Panc1 (cell line): ENCODE measurements at regions not wholly inside any gene's neighbourhood (a gene's known extent, or its start where the extent isn't known, plus 50 kb on each side); places are given as distances from the start of the nearest gene placed in this dataset.
A peak's percentile ranks its signal among the peaks of the same experiment; 100 is the strongest.

ENCODE experiments used
- ATAC-seq: fragments of 200-7000 bp; cut with Tn5 transposase; 2 replicates; pipeline ENCODE4 v1.9.1; 2020; ENCODE audit warnings: mild to moderate bottlenecking, moderate library complexity
- BruUV-seq: library from RNA; stranded (reverse); fragments of 400-500 nt; replicated peaks from 2 replicates; lab custom pipeline; 2021; lab: Mats Ljungman, UMichigan
- CTCF ChIA-PET: fragments of 300-600 bp; sonication (Branson Sonifier 250); formaldehyde crosslinking; loops from one replicate; lab custom pipeline; 2022; ENCODE audit warnings: antibody characterized with exemption; lab: Charles Lee
- POLR2A ChIA-PET: fragments of 300-600 bp; sonication (Branson Sonifier 250); formaldehyde crosslinking; loops from one replicate; lab custom pipeline; 2022; ENCODE audit warnings: antibody characterized with exemption; lab: Charles Lee
- DNase-seq: peaks from one replicate; pipeline ENCODE4 v3.0.0-alpha.2; 2010; ENCODE audit warnings: low read depth, low spot score
- H3K27ac ChIP-seq: 2 replicates; pipeline ENCODE4 v1.5.1; 2011; ENCODE audit warnings: mild to moderate bottlenecking, low read length, inconsistent platforms
- H3K27me3 ChIP-seq: fragments of 200-500 bp; sonication (Bioruptor generic); 2 replicates; pipeline ENCODE4 v1.6.0; 2014; ENCODE audit warnings: low read length, inconsistent platforms; ENCODE audit not compliant: control insufficient read depth, insufficient read depth
- H3K36me3 ChIP-seq: fragments of 200-500 bp; sonication (Bioruptor generic); 2 replicates; pipeline ENCODE4 v1.5.1; 2014; ENCODE audit warnings: inconsistent platforms, mild to moderate bottlenecking, low read length, moderate library complexity; ENCODE audit not compliant: control insufficient read depth, insufficient read depth
- H3K4me1 ChIP-seq: 2 replicates; pipeline ENCODE4 v1.5.1; 2011; ENCODE audit warnings: inconsistent platforms, mild to moderate bottlenecking, low read length, moderate library complexity; ENCODE audit not compliant: control insufficient read depth, insufficient read depth
- H3K4me3 ChIP-seq, 2 experiments: 2 replicates each; pipeline ENCODE4 v1.5.1; 2011 to 2012; ENCODE audit warnings: low read depth in 2 of 2, low read length in 2 of 2, mild to moderate bottlenecking in 2 of 2, inconsistent platforms in 1 of 2, moderate library complexity in 1 of 2
- H3K9me3 ChIP-seq: fragments of 200-500 bp; sonication (Bioruptor generic); 2 replicates; pipeline ENCODE4 v1.5.1; 2014; ENCODE audit warnings: low read depth, mild to moderate bottlenecking, inconsistent platforms, low read length, moderate library complexity; ENCODE audit not compliant: control insufficient read depth, insufficient read depth
- POLR2AphosphoS5 ChIP-seq: IDR thresholded peaks from 2 replicates; pipeline ENCODE4 v1.6.1; 2012; ENCODE audit warnings: mild to moderate bottlenecking, low read depth, low read length, moderate library complexity
- REST ChIP-seq, 2 experiments: IDR thresholded peaks; 2 replicates each; pipeline ENCODE4 v1.6.1; 2011 to 2012; ENCODE audit warnings: low read depth in 2 of 2, control low read depth in 1 of 2, low read length in 1 of 2, mild to moderate bottlenecking in 1 of 2, moderate library complexity in 1 of 2; ENCODE audit not compliant: insufficient read depth in 1 of 2
- SIN3A ChIP-seq: IDR thresholded peaks from 2 replicates; pipeline ENCODE4 v1.6.1; 2012; ENCODE audit warnings: low read depth, mild to moderate bottlenecking, low read length, moderate library complexity, borderline replicate concordance; ENCODE audit not compliant: insufficient read depth
- TCF7L2 ChIP-seq: IDR thresholded peaks from 2 replicates; pipeline ENCODE4 v1.6.1; 2011; ENCODE audit warnings: mild to moderate bottlenecking, low read depth, low read length, inconsistent platforms
- in situ Hi-C: cut with HindIII; loops from 2 replicates; pipeline ENCODE4 v1.10.0; 2016; ENCODE audit warnings: low sequenced_read_pairs, low pct_unique_long_range_greater_than_20kb
- intact Hi-C: fragments of 100-400 bp; cut with micrococcal nuclease; formaldehyde crosslinking; loops from one replicate; pipeline ENCODE4 v1.10.0; 2022; ENCODE audit not compliant: unreplicated experiment
- TF ChIP-seq, protein P1 (sequence below): fragments of 450-650 bp; IDR thresholded peaks from 2 replicates; pipeline ENCODE4 v1.5.1; 2017; ENCODE audit warnings: mild to moderate bottlenecking

DNA sequence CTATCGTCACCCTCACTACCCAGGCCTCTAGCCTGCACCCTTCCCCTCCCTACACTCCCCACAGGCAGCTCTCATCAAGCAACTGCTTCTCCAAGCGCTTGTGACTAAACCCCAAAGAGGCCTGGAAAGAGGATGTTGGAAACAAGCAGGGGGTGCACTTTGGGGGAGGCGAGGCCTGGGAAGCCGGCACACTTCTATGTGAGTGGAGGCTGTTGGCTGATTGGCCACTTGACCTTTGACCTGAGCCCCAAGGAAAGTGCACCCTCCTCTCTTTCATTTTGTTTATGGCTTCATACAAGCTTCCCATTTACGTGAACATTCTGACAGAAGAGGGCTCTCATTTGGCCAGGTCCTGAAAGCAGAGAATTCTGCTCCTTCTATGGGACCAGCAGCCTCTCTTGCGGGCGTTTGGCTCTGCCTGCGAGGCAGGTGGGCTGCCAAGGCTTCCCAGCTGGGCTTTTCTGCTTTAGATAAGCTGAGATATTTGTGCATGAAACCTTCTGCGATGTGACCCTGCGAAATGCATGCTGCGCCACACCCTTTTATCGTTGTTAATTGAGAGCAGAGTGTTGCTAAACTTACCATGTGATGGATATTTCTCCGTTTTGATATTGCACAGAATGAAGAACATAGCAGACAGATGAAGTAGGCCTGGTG is 134.8 kb upstream of the NCK2 start:
- POLR2A ChIA-PET: no interaction called here

GRCh38 chr2:105607920-105608504 is 136.7 kb upstream of the NCK2 start:
- ChIA-PET CTCF (no interaction called here), POLR2A (no interaction called here)
- no peaks in the 10 kb centered on the region for H3K4me1 ChIP-seq
- no peaks in the 10 kb centered on the region for H3K9me3 ChIP-seq
- in situ Hi-C loops: no loop called here
- no peak for ATAC-seq
- DNase-seq: no peak
- no TSS peak for BruUV-seq
- no peak for TF ChIP-seq TCF7L2
- no peak for TF ChIP-seq POLR2AphosphoS5
- no peak for TF ChIP-seq REST (IDR thresholded peaks at IDR 0.05; ENCODE audit: insufficient read depth in 1 of 2, low read depth in 2 of 2, low read length in 1 of 2)
- TF ChIP-seq, protein P1, sequence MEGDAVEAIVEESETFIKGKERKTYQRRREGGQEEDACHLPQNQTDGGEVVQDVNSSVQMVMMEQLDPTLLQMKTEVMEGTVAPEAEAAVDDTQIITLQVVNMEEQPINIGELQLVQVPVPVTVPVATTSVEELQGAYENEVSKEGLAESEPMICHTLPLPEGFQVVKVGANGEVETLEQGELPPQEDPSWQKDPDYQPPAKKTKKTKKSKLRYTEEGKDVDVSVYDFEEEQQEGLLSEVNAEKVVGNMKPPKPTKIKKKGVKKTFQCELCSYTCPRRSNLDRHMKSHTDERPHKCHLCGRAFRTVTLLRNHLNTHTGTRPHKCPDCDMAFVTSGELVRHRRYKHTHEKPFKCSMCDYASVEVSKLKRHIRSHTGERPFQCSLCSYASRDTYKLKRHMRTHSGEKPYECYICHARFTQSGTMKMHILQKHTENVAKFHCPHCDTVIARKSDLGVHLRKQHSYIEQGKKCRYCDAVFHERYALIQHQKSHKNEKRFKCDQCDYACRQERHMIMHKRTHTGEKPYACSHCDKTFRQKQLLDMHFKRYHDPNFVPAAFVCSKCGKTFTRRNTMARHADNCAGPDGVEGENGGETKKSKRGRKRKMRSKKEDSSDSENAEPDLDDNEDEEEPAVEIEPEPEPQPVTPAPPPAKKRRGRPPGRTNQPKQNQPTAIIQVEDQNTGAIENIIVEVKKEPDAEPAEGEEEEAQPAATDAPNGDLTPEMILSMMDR: no peak
- no peak for TF ChIP-seq SIN3A
- H3K36me3 ChIP-seq: no peaks in the 10 kb centered on the region
- no peaks in the 10 kb centered on the region for H3K27me3 ChIP-seq
- H3K27ac ChIP-seq: no peak overlapping the region
- no peak overlapping the region for H3K4me3 ChIP-seq
- intact Hi-C loops: no loop called here

More for the DNA sequence above, 134.8 kb upstream of the NCK2 start:
- in situ Hi-C loops: no loop called here
- no TSS peak for BruUV-seq
- H3K4me1 ChIP-seq: no peaks in the 10 kb centered on the region
- no peaks in the 10 kb centered on the region for H3K27me3 ChIP-seq
- DNase-seq (no peak), ATAC-seq (0 out of 2 replicates have a peak, but pooled peaks have one; percentile 30)
- no peak overlapping the region for H3K4me3 ChIP-seq
- intact Hi-C loops: no loop called here
- no peak for TF ChIP-seq SIN3A
- TF ChIP-seq, protein P1: no peak
- TF ChIP-seq REST (IDR thresholded peaks at IDR 0.05; ENCODE audit: insufficient read depth in 1 of 2, low read depth in 2 of 2, low read length in 1 of 2): no peak
- no peak for TF ChIP-seq POLR2AphosphoS5
- TF ChIP-seq TCF7L2: no peak
- no peak overlapping the region for H3K27ac ChIP-seq
- CTCF ChIA-PET: no interaction called here
- no peaks in the 10 kb centered on the region for H3K36me3 ChIP-seq
- H3K9me3 ChIP-seq: no peaks in the 10 kb centered on the region
